Panc1 (cell line): ENCODE measurements at regions not wholly inside any gene's neighbourhood (a gene's known extent, or its start where the extent isn't known, plus 50 kb on each side); places are given as distances from the start of the nearest gene placed in this dataset.

ENCODE experiments used
- CTCF ChIP-seq: fragments of 450-650 bp; IDR thresholded peaks from 2 replicates; pipeline ENCODE4 v1.5.1; 2017; ENCODE audit warnings: mild to moderate bottlenecking
- POLR2AphosphoS5 ChIP-seq: IDR thresholded peaks from 2 replicates; pipeline ENCODE4 v1.6.1; 2012; ENCODE audit warnings: mild to moderate bottlenecking, low read depth, low read length, moderate library complexity
- REST ChIP-seq, 2 experiments: IDR thresholded peaks; 2 replicates each; pipeline ENCODE4 v1.6.1; 2011 to 2012; ENCODE audit warnings: low read depth in 2 of 2, control low read depth in 1 of 2, low read length in 1 of 2, mild to moderate bottlenecking in 1 of 2, moderate library complexity in 1 of 2; ENCODE audit not compliant: insufficient read depth in 1 of 2
- SIN3A ChIP-seq: IDR thresholded peaks from 2 replicates; pipeline ENCODE4 v1.6.1; 2012; ENCODE audit warnings: low read depth, mild to moderate bottlenecking, low read length, moderate library complexity, borderline replicate concordance; ENCODE audit not compliant: insufficient read depth
- TCF7L2 ChIP-seq: IDR thresholded peaks from 2 replicates; pipeline ENCODE4 v1.6.1; 2011; ENCODE audit warnings: mild to moderate bottlenecking, low read depth, low read length, inconsistent platforms

GRCh38 chr10:128981881-128982615 is 485.0 kb upstream of the MGMT start:
- TF ChIP-seq CTCF = no peak
- TF ChIP-seq POLR2AphosphoS5 = no peak
- TF ChIP-seq SIN3A = no peak
- TF ChIP-seq REST (IDR thresholded peaks at IDR 0.05; ENCODE audit: insufficient read depth in 1 of 2, low read depth in 2 of 2, low read length in 1 of 2) = no peak
- no peak for TF ChIP-seq TCF7L2
